ENCODE measurements at regions not wholly inside any gene's neighbourhood (a gene's known extent, or its start where the extent isn't known, plus 50 kb on each side); places are given as distances from the start of the nearest gene placed in this dataset.

DNA sequence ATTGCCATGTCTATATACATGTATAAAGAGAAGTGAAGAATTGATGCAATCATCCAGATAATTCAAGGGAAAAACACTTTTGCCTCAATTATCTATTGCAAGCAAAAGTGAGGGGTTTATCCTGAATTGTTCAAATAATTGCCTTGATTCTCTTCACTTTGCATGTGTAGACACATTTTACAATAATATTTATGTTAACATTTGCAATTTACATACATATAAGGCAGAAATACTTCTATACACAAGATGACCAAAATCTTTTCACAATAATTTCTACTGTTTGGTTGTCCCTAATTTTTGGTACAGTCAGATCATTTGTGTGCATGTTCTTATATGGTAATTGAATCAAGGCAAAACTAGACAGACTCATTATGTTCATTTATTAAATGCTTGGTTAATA lies 285.3 kb upstream of the TMEM161B start:
- TF ChIP-seq HNF4G (IDR thresholded peaks at IDR 0.05) (no peak), YY1 (IDR thresholded peaks at IDR 0.05) (no peak), EGR1 (IDR thresholded peaks at IDR 0.05; ENCODE audit: low read depth in 2 of 2) (no peak), RXRA (IDR thresholded peaks at IDR 0.05) (no peak), TAF1 (conservative IDR thresholded peaks at IDR 0.05) (no peak), GABPA (IDR thresholded peaks at IDR 0.05 in 1 of 2, conservative IDR thresholded peaks at IDR 0.05 in 1 of 2) (no peak), HNF4A (conservative IDR thresholded peaks at IDR 0.05) (no peak)
- TF ChIP-seq, protein P1, sequence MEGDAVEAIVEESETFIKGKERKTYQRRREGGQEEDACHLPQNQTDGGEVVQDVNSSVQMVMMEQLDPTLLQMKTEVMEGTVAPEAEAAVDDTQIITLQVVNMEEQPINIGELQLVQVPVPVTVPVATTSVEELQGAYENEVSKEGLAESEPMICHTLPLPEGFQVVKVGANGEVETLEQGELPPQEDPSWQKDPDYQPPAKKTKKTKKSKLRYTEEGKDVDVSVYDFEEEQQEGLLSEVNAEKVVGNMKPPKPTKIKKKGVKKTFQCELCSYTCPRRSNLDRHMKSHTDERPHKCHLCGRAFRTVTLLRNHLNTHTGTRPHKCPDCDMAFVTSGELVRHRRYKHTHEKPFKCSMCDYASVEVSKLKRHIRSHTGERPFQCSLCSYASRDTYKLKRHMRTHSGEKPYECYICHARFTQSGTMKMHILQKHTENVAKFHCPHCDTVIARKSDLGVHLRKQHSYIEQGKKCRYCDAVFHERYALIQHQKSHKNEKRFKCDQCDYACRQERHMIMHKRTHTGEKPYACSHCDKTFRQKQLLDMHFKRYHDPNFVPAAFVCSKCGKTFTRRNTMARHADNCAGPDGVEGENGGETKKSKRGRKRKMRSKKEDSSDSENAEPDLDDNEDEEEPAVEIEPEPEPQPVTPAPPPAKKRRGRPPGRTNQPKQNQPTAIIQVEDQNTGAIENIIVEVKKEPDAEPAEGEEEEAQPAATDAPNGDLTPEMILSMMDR (IDR thresholded peaks at IDR 0.05; ENCODE audit: low read depth, low read length, missing input control) = no peak
- TF ChIP-seq, protein P2, sequence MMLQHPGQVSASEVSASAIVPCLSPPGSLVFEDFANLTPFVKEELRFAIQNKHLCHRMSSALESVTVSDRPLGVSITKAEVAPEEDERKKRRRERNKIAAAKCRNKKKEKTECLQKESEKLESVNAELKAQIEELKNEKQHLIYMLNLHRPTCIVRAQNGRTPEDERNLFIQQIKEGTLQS (IDR thresholded peaks at IDR 0.05) = no peak
- TF ChIP-seq, protein P3, sequence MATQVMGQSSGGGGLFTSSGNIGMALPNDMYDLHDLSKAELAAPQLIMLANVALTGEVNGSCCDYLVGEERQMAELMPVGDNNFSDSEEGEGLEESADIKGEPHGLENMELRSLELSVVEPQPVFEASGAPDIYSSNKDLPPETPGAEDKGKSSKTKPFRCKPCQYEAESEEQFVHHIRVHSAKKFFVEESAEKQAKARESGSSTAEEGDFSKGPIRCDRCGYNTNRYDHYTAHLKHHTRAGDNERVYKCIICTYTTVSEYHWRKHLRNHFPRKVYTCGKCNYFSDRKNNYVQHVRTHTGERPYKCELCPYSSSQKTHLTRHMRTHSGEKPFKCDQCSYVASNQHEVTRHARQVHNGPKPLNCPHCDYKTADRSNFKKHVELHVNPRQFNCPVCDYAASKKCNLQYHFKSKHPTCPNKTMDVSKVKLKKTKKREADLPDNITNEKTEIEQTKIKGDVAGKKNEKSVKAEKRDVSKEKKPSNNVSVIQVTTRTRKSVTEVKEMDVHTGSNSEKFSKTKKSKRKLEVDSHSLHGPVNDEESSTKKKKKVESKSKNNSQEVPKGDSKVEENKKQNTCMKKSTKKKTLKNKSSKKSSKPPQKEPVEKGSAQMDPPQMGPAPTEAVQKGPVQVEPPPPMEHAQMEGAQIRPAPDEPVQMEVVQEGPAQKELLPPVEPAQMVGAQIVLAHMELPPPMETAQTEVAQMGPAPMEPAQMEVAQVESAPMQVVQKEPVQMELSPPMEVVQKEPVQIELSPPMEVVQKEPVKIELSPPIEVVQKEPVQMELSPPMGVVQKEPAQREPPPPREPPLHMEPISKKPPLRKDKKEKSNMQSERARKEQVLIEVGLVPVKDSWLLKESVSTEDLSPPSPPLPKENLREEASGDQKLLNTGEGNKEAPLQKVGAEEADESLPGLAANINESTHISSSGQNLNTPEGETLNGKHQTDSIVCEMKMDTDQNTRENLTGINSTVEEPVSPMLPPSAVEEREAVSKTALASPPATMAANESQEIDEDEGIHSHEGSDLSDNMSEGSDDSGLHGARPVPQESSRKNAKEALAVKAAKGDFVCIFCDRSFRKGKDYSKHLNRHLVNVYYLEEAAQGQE (IDR thresholded peaks at IDR 0.05) = no peak
